Thyroid gland (tissue), 4 donors: ENCODE measurements at regions not wholly inside any gene's neighbourhood (a gene's known extent, or its start where the extent isn't known, plus 50 kb on each side); places are given as distances from the start of the nearest gene placed in this dataset.

ENCODE experiments used
- CTCF ChIP-seq, 6 experiments: fragments of 200-600 bp in 3 of 6; fragments of 450-650 bp in 3 of 6; sonication (generic) in 3 of 6; IDR thresholded peaks; one replicate each; pipeline ENCODE4 v1.5.1; 2016 to 2019; ENCODE audit warnings: antibody characterized with exemption in 6 of 6, mild to moderate bottlenecking in 2 of 6, inconsistent platforms in 1 of 6, moderate library complexity in 1 of 6
- POLR2A ChIP-seq, 2 donors: fragments of 450-650 bp; IDR thresholded peaks; one replicate each; pipeline ENCODE4 v1.6.1; 2017; ENCODE audit warnings: antibody characterized with exemption in 2 of 2, mild to moderate bottlenecking in 2 of 2, moderate library complexity in 1 of 2

- TF ChIP-seq CTCF (IDR thresholded peaks at IDR 0.05) (no peak), POLR2A (IDR thresholded peaks at IDR 0.05) (no peak)
These were observed 310.6 kb downstream of the PABPC4L start for GRCh38 chr4:133891011-133891410.
